HL-60/S4 treated with phorbol 12-myristate 13-acetate at 8.2 ng/mL for 4 days and 3 days (cell line): ENCODE measurements at regions not wholly inside any gene's neighbourhood (a gene's known extent, or its start where the extent isn't known, plus 50 kb on each side); places are given as distances from the start of the nearest gene placed in this dataset.
"Not testable (repeated sequence)": the region's sequence is repeated elsewhere in the genome, so short reads cannot be mapped to it uniquely, and the experiment has no call there.

ENCODE experiments used
- in situ Hi-C: fragments of 300-500 bp; cut with MboI; formaldehyde crosslinking; loops from 2 replicates; pipeline ENCODE4 v1.15.0; 2022; ENCODE audit warnings: low sequenced_read_pairs

- in situ Hi-C loops: not testable (repeated sequence)
These were observed 203.5 kb downstream of the TMEM121 start for GRCh38 chr14:105729825-105730368.

- in situ Hi-C loops: not testable (repeated sequence)
These were observed 204.3 kb downstream of the TMEM121 start for GRCh38 chr14:105730731-105731130.

- in situ Hi-C loops: not testable (repeated sequence)
These were observed 205.0 kb downstream of the TMEM121 start for GRCh38 chr14:105731221-105731985.

GRCh38 chr14:105733081-105734065 lies 207.0 kb downstream of the TMEM121 start:
- in situ Hi-C loops: no loop called here

- in situ Hi-C loops: not testable (repeated sequence)
These were observed 207.9 kb downstream of the TMEM121 start for GRCh38 chr14:105734241-105734640.

GRCh38 chr14:105736331-105736730 lies 209.9 kb downstream of the TMEM121 start:
- in situ Hi-C loops: not testable (repeated sequence)

- in situ Hi-C loops: no loop called here
These were observed 211.3 kb downstream of the TMEM121 start for GRCh38 chr14:105737504-105738246.

- in situ Hi-C loops: no loop called here
These were observed 212.3 kb downstream of the TMEM121 start for GRCh38 chr14:105738638-105739037.

- in situ Hi-C loops: no loop called here
These were observed 213.1 kb downstream of the TMEM121 start for GRCh38 chr14:105739331-105740102.

GRCh38 chr14:105740272-105740671 lies 213.9 kb downstream of the TMEM121 start:
- in situ Hi-C loops: not testable (repeated sequence)

- in situ Hi-C loops: not testable (repeated sequence)
These were observed 214.6 kb downstream of the TMEM121 start for GRCh38 chr14:105740961-105741360.

- in situ Hi-C loops: not testable (repeated sequence)
These were observed 215.5 kb downstream of the TMEM121 start for GRCh38 chr14:105741707-105742530.

- in situ Hi-C loops: no loop called here
These were observed 216.1 kb downstream of the TMEM121 start for GRCh38 chr14:105742531-105742848.

GRCh38 chr14:105742904-105743701 lies 216.7 kb downstream of the TMEM121 start:
- in situ Hi-C loops: not testable (repeated sequence)

- in situ Hi-C loops: not testable (repeated sequence)
These were observed 217.9 kb downstream of the TMEM121 start for GRCh38 chr14:105744213-105744787.

GRCh38 chr14:105745433-105746123 lies 219.2 kb downstream of the TMEM121 start:
- in situ Hi-C loops: no loop called here

GRCh38 chr14:105746124-105746514 lies 219.7 kb downstream of the TMEM121 start:
- in situ Hi-C loops: no loop called here
